HepG2 (cell line): ENCODE measurements at regions not wholly inside any gene's neighbourhood (a gene's known extent, or its start where the extent isn't known, plus 50 kb on each side); places are given as distances from the start of the nearest gene placed in this dataset.

Experiments
- ADNP ChIP-seq: sonication (generic); formaldehyde crosslinking; IDR thresholded peaks from 2 replicates; pipeline ENCODE4 v1.4.0; 2020; ENCODE audit warnings: missing genetic modification reagents
- E2F2 ChIP-seq: sonication (generic); formaldehyde crosslinking; IDR thresholded peaks from 2 replicates; pipeline ENCODE4 v1.4.0; 2020; ENCODE audit warnings: missing genetic modification reagents, borderline replicate concordance
- E2F5 ChIP-seq: sonication (generic); formaldehyde crosslinking; conservative IDR thresholded peaks from 2 replicates; pipeline ENCODE4 v1.4.0; 2020; ENCODE audit warnings: missing genetic modification reagents
- GLI4 ChIP-seq: sonication (generic); formaldehyde crosslinking; IDR thresholded peaks from 2 replicates; pipeline ENCODE4 v1.5.1; 2020; ENCODE audit warnings: missing genetic modification reagents, mild to moderate bottlenecking, moderate library complexity, borderline replicate concordance
- GMEB2 ChIP-seq: IDR thresholded peaks from 2 replicates; pipeline ENCODE4 v1.6.1; 2016; ENCODE audit warnings: missing biosample characterization, missing genetic modification reagents, low read depth
- JUND ChIP-seq: sonication (generic); formaldehyde crosslinking; IDR thresholded peaks from 2 replicates; pipeline ENCODE4 v1.8.0; 2022; ENCODE audit warnings: mild to moderate bottlenecking, missing genetic modification reagents
- PPARG ChIP-seq: conservative IDR thresholded peaks from 2 replicates; pipeline ENCODE4 v1.6.1; 2016; ENCODE audit warnings: missing biosample characterization, missing genetic modification reagents
- SMAD1 ChIP-seq: sonication (generic); formaldehyde crosslinking; IDR thresholded peaks from 2 replicates; pipeline ENCODE4 v1.4.0; 2020; ENCODE audit warnings: missing genetic modification reagents, low read depth, mild to moderate bottlenecking, borderline replicate concordance
- TBP ChIP-seq: sonication (generic); formaldehyde crosslinking; IDR thresholded peaks from 2 replicates; pipeline ENCODE4 v1.5.0; 2020; ENCODE audit warnings: missing genetic modification reagents
- TIGD3 ChIP-seq: sonication (generic); formaldehyde crosslinking; IDR thresholded peaks from 2 replicates; pipeline ENCODE4 v1.5.1; 2020; ENCODE audit warnings: mild to moderate bottlenecking, missing genetic modification reagents, borderline replicate concordance
- TOPORS ChIP-seq: sonication (generic); formaldehyde crosslinking; IDR thresholded peaks from 2 replicates; pipeline ENCODE4 v1.8.0; 2023; ENCODE audit warnings: mild to moderate bottlenecking, missing genetic modification reagents
- XRCC5 ChIP-seq: fragments of 200-400 bp; formaldehyde crosslinking; optimal IDR thresholded peaks from 2 replicates; pipeline ENCODE3; 2017; ENCODE audit warnings: mild to moderate bottlenecking, low read length
- ZNF713 ChIP-seq: sonication (generic); formaldehyde crosslinking; IDR thresholded peaks from 2 replicates; pipeline ENCODE4 v1.4.0; 2020; ENCODE audit warnings: mild to moderate bottlenecking, missing genetic modification reagents
- ZZZ3 ChIP-seq: sonication (generic); formaldehyde crosslinking; IDR thresholded peaks from 2 replicates; pipeline ENCODE4 v1.4.0; 2020; ENCODE audit warnings: missing genetic modification reagents, mild to moderate bottlenecking, borderline replicate concordance
- TF ChIP-seq, protein P1 (sequence below): IDR thresholded peaks from 2 replicates; pipeline ENCODE4 v1.6.1; 2012; ENCODE audit warnings: low read length, improper control_type of control experiment
- TF ChIP-seq, protein P2 (sequence below): IDR thresholded peaks from 2 replicates; pipeline ENCODE4 v1.6.1; 2016; ENCODE audit warnings: control low read depth
- TF ChIP-seq, protein P3 (sequence below): sonication (generic); formaldehyde crosslinking; IDR thresholded peaks from 2 replicates; pipeline ENCODE4 v1.5.1; 2020; ENCODE audit warnings: missing genetic modification reagents, mild to moderate bottlenecking, borderline replicate concordance

- TF ChIP-seq E2F2 (no peak), XRCC5 (peak; percentile 44), ZNF713 (no peak), E2F5 (CRISPR knock-in tag) (no peak), GMEB2 (no peak), GLI4 (CRISPR knock-in tag) (no peak), ADNP (no peak), JUND (CRISPR knock-in tag) (no peak), TIGD3 (CRISPR knock-in tag) (no peak), SMAD1 (CRISPR knock-in tag) (0 out of 2 replicates have a peak, but pooled peaks have one; percentile 41), TBP (CRISPR knock-in tag) (no peak), ZZZ3 (CRISPR knock-in tag) (no peak), PPARG (CRISPR knock-in tag) (no peak), TOPORS (CRISPR knock-in tag) (no peak)
- TF ChIP-seq, protein P1, sequence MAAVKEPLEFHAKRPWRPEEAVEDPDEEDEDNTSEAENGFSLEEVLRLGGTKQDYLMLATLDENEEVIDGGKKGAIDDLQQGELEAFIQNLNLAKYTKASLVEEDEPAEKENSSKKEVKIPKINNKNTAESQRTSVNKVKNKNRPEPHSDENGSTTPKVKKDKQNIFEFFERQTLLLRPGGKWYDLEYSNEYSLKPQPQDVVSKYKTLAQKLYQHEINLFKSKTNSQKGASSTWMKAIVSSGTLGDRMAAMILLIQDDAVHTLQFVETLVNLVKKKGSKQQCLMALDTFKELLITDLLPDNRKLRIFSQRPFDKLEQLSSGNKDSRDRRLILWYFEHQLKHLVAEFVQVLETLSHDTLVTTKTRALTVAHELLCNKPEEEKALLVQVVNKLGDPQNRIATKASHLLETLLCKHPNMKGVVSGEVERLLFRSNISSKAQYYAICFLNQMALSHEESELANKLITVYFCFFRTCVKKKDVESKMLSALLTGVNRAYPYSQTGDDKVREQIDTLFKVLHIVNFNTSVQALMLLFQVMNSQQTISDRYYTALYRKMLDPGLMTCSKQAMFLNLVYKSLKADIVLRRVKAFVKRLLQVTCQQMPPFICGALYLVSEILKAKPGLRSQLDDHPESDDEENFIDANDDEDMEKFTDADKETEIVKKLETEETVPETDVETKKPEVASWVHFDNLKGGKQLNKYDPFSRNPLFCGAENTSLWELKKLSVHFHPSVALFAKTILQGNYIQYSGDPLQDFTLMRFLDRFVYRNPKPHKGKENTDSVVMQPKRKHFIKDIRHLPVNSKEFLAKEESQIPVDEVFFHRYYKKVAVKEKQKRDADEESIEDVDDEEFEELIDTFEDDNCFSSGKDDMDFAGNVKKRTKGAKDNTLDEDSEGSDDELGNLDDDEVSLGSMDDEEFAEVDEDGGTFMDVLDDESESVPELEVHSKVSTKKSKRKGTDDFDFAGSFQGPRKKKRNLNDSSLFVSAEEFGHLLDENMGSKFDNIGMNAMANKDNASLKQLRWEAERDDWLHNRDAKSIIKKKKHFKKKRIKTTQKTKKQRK: no peak
- TF ChIP-seq, protein P2, sequence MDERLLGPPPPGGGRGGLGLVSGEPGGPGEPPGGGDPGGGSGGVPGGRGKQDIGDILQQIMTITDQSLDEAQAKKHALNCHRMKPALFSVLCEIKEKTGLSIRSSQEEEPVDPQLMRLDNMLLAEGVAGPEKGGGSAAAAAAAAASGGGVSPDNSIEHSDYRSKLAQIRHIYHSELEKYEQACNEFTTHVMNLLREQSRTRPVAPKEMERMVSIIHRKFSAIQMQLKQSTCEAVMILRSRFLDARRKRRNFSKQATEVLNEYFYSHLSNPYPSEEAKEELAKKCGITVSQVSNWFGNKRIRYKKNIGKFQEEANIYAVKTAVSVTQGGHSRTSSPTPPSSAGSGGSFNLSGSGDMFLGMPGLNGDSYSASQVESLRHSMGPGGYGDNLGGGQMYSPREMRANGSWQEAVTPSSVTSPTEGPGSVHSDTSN (CRISPR knock-in tag): no peak
- TF ChIP-seq, protein P3, sequence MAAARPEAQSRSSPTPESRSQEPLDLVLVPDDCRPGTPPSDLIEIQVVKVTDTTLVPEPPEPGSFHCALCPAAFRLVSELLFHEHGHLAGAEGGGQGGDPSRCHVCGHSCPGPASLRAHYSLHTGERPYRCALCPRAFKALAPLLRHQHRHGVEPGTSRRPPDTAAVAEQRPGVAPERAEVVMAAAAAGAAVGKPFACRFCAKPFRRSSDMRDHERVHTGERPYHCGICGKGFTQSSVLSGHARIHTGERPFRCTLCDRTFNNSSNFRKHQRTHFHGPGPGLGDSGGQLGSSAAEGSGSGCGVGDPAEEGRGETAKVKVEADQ (CRISPR knock-in tag): no peak
These were observed 71.2 kb upstream of the KCTD7 start (continued) for GRCh38 chr7:66557214-66558200.
